ENCODE measurements at regions not wholly inside any gene's neighbourhood (a gene's known extent, or its start where the extent isn't known, plus 50 kb on each side); places are given as distances from the start of the nearest gene placed in this dataset.

DNA sequence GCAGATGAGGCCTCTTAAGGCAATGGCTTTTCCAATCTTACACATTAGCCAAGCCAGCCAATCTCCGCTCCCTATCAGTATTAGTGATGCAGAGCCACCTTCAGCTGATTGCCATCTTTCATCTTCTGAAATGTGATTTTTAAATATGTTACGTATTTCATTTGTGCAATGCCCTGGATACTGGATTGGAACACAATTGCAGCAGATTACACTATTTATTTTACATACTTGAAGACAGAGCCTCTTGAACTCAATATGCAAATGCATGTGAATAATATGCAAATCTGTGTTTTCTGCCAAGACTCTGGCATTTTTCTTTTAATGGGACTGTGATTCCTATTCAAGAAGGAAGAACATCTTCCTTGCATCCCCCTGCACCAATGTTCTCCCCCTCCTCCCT is 90.5 kb downstream of the GRIN2B start (continued):
- TF ChIP-seq, protein P1, sequence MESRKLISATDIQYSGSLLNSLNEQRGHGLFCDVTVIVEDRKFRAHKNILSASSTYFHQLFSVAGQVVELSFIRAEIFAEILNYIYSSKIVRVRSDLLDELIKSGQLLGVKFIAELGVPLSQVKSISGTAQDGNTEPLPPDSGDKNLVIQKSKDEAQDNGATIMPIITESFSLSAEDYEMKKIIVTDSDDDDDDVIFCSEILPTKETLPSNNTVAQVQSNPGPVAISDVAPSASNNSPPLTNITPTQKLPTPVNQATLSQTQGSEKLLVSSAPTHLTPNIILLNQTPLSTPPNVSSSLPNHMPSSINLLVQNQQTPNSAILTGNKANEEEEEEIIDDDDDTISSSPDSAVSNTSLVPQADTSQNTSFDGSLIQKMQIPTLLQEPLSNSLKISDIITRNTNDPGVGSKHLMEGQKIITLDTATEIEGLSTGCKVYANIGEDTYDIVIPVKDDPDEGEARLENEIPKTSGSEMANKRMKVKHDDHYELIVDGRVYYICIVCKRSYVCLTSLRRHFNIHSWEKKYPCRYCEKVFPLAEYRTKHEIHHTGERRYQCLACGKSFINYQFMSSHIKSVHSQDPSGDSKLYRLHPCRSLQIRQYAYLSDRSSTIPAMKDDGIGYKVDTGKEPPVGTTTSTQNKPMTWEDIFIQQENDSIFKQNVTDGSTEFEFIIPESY (IDR thresholded peaks at IDR 0.05; ENCODE audit: borderline replicate concordance, low read depth) = no peak
- TF ChIP-seq RXRA (IDR thresholded peaks at IDR 0.05; ENCODE audit: borderline replicate concordance, low read depth) = no peak
- no peak for TF ChIP-seq GATA2 (CRISPR knock-in tag; IDR thresholded peaks at IDR 0.05)
- no peak for TF ChIP-seq FOXM1 (IDR thresholded peaks at IDR 0.05; ENCODE audit: low read depth)
- TF ChIP-seq NFIC (IDR thresholded peaks at IDR 0.05; ENCODE audit: borderline replicate concordance) = no peak
- no peak for TF ChIP-seq SIN3A (IDR thresholded peaks at IDR 0.05; ENCODE audit: borderline replicate concordance, low read depth, low read length)
- TF ChIP-seq MEF2A (IDR thresholded peaks at IDR 0.05; ENCODE audit: borderline replicate concordance, low read depth) = no peak

GRCh38 chr12:13887779-13888388 is 93.5 kb downstream of the GRIN2B start:
- POLR2A ChIA-PET = no interaction called here

More at GRCh38 chr12:13887779-13888388, 93.5 kb downstream of the GRIN2B start:
- no peaks in the 10 kb centered on the region for H3K79me2 ChIP-seq (ENCODE audit: insufficient read depth)
- no peaks in the 10 kb centered on the region; the same call in 1 of the 2 replicates for H3K27me3 ChIP-seq (ENCODE audit: insufficient read depth)
- CTCF ChIA-PET = interaction anchor here (1.3 kb wide), 1 partner anchor 54 kb away, joined by 3 read pairs; no protein-coding TSS in a partner anchor
- DNase-seq = no peak
- no peak overlapping the region for H2AFZ ChIP-seq (ENCODE audit: low read depth)
- no peaks in the 10 kb centered on the region for H3K9me3 ChIP-seq
- H3K36me3 ChIP-seq (replicated peaks in 1 of 2; ENCODE audit: control insufficient read depth in 1 of 2, insufficient read depth in 2 of 2, low read length in 1 of 2) = no peaks in the 10 kb centered on the region
- H4K20me1 ChIP-seq (ENCODE audit: insufficient read depth) = no peaks in the 10 kb centered on the region
- H3K4me1 ChIP-seq (ENCODE audit: control insufficient read depth in 1 of 2, insufficient read depth in 2 of 2, low read depth in 1 of 2, low read length in 1 of 2) = no peaks in the 10 kb centered on the region
- H3K9ac ChIP-seq = no peak overlapping the region
- no peak overlapping the region for H3K27ac ChIP-seq (ENCODE audit: low read depth in 2 of 2, low read length in 1 of 2)
- no peak overlapping the region for H3K4me2 ChIP-seq
- no peaks in the 10 kb centered on the region for H3F3A ChIP-seq (replicated peaks; ENCODE audit: insufficient read depth)
- no peaks in the 10 kb centered on the region for H3K9me2 ChIP-seq
- no peak overlapping the region for H3K4me3 ChIP-seq (ENCODE audit: low read depth in 2 of 2, low read length in 1 of 2)
- no peak for TF ChIP-seq CHD2 (IDR thresholded peaks at IDR 0.05; ENCODE audit: low read length, partially characterized antibody)
- TF ChIP-seq, protein P2, sequence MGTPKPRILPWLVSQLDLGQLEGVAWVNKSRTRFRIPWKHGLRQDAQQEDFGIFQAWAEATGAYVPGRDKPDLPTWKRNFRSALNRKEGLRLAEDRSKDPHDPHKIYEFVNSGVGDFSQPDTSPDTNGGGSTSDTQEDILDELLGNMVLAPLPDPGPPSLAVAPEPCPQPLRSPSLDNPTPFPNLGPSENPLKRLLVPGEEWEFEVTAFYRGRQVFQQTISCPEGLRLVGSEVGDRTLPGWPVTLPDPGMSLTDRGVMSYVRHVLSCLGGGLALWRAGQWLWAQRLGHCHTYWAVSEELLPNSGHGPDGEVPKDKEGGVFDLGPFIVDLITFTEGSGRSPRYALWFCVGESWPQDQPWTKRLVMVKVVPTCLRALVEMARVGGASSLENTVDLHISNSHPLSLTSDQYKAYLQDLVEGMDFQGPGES (IDR thresholded peaks at IDR 0.05; ENCODE audit: low read depth, low read length) = no peak
- TF ChIP-seq EZH2phosphoT487 (IDR thresholded peaks at IDR 0.05; ENCODE audit: borderline replicate concordance, low read depth) = no peak
- no peak for TF ChIP-seq TAF1 (IDR thresholded peaks at IDR 0.05; ENCODE audit: borderline replicate concordance, low read depth, low read length)
- TF ChIP-seq JUND (IDR thresholded peaks at IDR 0.05) = no peak
- TF ChIP-seq, protein P3, sequence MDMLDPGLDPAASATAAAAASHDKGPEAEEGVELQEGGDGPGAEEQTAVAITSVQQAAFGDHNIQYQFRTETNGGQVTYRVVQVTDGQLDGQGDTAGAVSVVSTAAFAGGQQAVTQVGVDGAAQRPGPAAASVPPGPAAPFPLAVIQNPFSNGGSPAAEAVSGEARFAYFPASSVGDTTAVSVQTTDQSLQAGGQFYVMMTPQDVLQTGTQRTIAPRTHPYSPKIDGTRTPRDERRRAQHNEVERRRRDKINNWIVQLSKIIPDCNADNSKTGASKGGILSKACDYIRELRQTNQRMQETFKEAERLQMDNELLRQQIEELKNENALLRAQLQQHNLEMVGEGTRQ (IDR thresholded peaks at IDR 0.05; ENCODE audit: borderline replicate concordance, low read depth, low read length) = no peak
- TF ChIP-seq RCOR1 (IDR thresholded peaks at IDR 0.05; ENCODE audit: low read length) = no peak
- TF ChIP-seq FOSL2 (IDR thresholded peaks at IDR 0.05; ENCODE audit: borderline replicate concordance, low read depth) = no peak
- TF ChIP-seq TCF12 (IDR thresholded peaks at IDR 0.05) = no peak
- TF ChIP-seq FOXM1 (IDR thresholded peaks at IDR 0.05; ENCODE audit: low read depth) = no peak
- TF ChIP-seq GATA2 (CRISPR knock-in tag; IDR thresholded peaks at IDR 0.05) = no peak
- no peak for TF ChIP-seq SMC3 (IDR thresholded peaks at IDR 0.05; ENCODE audit: low read depth, low read length)
- no peak for TF ChIP-seq TEAD4 (IDR thresholded peaks at IDR 0.05; ENCODE audit: borderline replicate concordance, insufficient read depth)
- TF ChIP-seq, protein P4, sequence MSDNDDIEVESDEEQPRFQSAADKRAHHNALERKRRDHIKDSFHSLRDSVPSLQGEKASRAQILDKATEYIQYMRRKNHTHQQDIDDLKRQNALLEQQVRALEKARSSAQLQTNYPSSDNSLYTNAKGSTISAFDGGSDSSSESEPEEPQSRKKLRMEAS (IDR thresholded peaks at IDR 0.05; ENCODE audit: low read depth) = no peak
- 30% methylated on average over 8 of the region's 8 CpGs for WGBS (ENCODE audit: low lambda C conversion rate)

All from SK-N-SH (cell line).